Stimulated activated CD4-positive, alpha-beta T cell treated with anti-CD3 and anti-CD28 coated beads, Interleukin-4, amount 100 ng/mL, for 48 hours (primary cell): ENCODE measurements at regions not wholly inside any gene's neighbourhood (a gene's known extent, or its start where the extent isn't known, plus 50 kb on each side); places are given as distances from the start of the nearest gene placed in this dataset.

Experiments used
- DNase-seq, 2 donors: peaks; one replicate each; pipeline ENCODE4 v3.0.0-alpha.2; 2020; ENCODE audit warnings: low read depth in 2 of 2

DNA sequence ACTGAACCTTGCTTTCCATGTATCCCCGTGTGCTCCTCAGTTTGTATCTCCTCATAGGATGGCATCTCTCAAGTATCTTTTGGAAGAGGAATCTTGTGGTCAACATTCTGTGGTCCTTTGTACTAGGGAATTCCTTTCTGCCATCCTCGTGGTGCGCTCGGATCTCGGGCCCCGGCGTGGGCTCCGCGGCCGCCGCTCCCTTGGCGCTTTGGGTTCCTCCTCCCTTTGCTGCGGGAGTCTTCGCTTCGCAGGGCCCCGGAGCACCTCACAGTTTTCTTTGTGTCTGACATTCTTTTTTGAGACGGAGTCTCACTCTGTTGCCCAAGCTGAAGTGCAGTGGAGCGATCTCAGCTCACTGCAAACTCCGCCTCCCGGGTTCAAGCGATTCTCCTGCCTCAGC is 264.7 kb downstream of the IRS2 start:
- DNase-seq: no peak

DNA sequence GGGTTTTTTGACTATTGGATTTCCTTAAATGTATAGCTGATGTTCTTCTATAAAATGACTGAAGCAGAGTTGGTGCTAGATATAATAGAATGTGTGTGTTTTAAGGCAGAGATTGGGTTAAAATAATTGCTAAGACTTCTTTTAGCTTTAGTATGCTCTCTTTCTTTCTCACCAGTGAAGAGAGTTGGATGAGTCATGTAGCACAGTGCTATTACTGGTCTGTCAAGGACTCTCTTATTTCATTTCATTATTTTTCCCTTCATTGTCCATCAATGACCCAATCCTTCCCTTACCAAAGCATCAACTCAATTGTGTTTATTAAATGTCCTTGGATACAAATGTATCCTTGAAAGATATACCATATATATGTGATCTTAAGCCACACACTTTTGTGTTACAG is 268.9 kb downstream of the IRS2 start:
- DNase-seq: no peak

DNA sequence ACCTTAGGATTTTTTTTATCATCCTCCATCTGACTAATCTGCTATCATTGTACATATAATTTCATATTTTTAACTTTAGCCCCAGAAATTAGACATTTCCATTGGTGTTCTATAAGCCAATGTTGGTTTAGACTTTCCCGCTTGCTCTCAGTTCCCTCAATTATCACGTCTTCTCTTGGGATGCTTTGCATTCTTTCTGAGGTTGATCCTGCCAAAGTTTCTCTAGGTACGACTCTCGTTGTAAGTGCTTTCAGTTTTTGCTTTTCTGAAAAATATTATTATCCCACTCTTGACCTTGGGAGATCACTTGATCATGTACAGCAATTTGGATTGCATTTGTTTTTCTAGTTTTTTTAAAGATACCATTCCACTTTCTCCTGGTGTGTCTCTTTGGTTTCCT is 270.2 kb downstream of the IRS2 start:
- no peak for DNase-seq

DNA sequence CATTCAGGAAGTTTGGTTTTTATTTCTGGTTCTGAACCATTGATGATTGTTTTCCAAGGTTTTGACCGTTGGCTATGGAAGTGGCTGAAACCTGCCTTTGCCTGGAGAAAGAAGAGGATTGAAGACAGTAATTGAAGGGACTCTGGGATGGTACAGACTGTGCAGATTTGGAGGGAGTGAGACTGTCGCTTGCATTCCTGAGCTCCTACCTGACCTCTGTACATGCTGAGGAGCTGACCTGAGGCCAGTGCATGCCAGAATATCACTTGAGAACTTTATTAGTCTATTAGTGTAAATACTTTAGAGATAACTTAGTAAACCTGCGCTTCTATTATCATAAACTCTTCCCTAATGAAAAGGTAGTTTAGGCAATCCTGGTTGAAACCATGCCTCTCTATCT is 276.4 kb downstream of the IRS2 start:
- DNase-seq: no peak

DNA sequence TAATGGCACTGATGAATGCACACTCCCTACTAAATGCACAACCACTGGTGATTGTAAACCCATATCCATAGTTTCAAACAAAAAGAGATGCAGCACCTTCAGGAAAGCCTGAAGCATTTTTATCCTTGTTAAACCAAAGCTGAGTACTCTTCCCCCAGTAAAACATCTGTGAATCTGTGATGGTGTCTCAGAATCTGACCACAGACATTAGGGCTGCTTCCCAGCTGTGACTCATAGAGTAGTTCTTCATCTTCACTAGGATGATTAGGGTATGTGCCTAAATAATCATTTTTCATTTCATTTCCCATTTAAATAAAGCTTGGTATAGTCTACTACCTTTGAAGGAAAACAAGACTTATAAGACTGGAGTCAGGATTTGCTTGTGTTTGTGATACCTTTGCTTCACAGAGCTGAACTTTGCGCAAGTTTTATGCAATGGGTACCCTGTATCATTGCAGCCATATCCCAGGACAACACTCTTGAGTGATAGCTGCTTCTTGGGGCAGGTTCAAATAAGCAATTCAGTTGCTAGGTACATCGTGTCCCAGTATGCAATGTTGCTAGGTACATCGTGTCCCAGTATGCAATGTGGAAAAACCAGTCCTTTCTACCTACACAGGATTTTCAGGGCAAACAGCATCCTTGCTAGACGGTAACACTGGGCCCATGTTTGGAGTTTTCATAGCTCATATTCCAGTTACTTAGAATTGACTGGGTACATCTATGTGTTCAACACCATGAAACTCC is 277.1 kb downstream of the IRS2 start:
- DNase-seq: no peak

DNA sequence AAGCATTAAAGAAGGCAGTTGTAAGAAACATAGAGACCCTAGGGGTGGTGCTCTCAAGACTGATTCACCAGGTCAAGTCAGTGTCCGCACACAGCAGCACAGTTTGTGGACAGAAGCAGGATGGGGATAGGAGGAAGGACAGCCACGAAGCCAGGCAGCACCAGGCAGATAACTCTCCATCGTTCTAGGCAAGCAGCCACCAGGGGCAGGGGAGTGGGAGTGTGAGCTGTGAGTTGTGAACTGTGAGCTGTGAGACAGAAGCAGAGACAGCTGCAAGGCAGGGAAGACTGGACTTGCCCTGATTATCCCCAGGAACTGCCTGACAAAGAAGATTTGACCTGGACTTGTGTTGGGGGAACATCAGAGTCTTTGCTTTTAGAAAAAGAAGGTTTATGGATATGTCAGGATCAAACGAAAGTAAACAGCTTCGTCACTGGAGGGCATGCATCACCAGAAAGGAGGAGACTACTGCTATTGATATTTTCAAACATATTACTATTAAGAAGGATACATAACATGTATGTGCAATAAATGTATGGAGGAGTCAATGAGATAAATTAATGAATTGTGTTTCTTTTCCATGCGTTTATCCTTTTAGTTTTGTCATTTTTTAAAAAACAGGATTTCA is 286.1 kb downstream of the IRS2 start:
- DNase-seq: no peak

DNA sequence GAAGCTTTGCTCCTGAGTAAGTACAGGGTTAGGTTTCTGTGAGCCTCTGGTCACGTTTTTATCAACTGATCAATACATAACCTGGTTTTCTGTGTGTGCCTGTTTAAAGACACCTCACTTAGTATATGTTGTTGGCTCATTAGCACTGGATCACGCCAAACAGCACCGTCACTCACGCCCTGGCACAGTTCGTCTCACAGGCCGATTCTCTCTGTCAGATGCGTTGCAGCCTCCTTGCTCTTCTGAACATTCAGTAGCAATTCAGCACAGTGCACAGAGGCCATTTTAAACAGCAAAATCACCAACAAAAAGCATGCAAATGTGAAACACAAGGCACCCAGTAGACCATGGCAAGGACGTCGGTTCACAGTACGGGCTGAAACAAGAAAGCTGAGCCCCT is 288.5 kb downstream of the IRS2 start:
- no peak for DNase-seq

DNA sequence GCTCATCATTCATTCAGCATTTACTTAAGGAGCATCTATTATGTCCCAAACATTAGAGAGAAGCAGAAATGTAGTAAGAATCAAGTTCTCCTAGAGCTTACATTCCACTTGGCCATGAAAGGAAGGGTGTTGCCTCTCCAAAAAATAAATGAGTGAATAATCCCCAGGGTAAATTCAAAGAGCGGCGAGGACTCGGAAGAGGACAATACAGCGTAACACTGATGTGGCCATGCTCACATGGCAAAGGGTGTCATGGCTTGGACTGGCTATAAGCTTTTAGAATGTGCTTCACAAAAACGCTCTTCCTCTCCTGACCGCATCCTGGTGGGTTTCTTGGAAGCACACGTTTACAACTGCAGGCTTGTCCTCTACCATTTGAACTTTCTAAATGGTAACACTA is 290.2 kb downstream of the IRS2 start:
- no peak for DNase-seq

DNA sequence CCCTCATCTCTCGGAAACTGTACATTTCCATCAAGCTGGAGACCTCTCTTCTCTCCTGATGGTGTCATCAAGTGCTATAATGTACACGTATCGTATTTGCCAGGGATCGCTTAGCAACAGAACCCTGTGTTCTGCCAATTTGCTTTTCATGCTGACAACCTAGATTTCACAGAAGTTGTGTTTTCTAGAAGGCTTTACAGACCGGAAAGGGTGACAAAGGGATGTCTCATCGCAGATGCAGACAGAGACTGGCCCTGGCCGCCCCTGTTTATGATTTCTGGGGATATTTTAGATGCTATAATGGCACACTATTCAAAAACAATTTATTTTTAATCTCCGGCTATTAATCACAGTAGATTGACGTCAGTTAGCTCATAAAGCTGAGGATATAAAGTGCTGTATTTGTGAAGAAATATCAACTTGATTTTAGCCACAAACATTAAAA is 291.4 kb downstream of the IRS2 start:
- no peak for DNase-seq

DNA sequence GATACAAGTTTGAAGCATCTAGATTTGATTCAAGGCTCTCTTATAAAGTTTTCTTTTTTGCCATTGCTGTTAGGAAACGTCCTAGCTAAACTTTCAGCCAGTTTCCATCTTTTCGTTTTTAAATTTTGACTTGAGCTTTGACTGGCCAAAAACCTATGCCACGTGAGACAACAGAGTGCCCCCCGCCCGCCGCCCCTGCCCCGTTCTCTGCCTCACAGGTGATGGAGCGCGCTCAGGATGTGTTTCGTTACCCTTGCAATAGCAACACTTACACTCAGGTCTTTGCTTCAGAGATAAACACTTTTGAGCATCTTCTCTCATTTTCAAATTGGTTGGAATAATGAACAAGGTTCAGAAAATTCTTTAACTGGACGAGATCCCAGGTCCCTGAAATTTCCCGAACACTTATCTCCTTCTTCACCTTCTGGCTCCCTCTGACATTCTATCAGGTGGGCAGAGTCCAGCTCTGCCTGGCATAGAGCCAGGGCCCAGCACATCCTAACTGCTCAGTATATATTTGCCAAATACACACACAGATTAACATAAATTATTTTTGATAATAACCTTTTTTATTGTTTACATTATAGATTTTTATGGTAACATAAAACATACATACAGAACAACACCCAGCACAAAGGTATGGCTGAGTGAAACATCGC is 301.1 kb downstream of the IRS2 start:
- DNase-seq: no peak

DNA sequence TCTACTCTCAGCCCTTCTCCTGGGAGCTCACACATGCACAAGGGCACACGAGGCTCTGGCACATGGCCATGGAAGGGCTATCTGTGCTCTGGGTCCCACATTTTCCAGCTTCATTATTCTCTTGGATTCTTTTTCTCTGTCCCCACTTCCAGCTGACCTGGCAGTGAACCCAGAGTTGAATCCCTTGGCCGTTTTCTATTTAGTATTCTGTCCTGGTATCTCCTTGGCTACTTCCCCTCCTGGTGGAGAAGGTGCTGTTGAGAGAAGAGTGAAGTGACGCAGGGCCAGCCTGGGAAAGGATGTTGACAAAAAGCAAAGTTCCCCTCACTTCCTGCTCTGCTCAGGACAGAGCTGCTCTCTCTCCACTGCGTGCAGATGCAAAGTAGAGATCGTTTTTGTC is 303.1 kb downstream of the IRS2 start:
- no peak for DNase-seq

DNA sequence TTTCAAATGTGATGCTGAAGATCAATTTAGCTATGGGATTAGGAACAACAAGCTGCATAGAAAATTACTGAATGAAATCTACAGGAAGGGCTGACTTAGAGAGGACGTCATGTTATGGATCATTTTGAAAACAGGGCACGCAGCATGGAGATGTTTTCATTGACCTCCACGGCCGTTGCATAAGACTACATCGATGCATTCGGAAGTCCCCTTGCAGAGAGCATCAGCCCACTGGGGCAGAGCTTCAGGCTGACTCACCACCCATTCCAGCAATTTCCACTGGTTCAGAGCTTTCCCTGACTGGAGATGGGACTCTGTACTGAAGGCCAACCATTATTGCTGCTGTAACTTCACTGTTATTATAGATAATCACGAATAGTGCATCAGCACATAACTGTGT is 305.3 kb downstream of the IRS2 start:
- no peak for DNase-seq

DNA sequence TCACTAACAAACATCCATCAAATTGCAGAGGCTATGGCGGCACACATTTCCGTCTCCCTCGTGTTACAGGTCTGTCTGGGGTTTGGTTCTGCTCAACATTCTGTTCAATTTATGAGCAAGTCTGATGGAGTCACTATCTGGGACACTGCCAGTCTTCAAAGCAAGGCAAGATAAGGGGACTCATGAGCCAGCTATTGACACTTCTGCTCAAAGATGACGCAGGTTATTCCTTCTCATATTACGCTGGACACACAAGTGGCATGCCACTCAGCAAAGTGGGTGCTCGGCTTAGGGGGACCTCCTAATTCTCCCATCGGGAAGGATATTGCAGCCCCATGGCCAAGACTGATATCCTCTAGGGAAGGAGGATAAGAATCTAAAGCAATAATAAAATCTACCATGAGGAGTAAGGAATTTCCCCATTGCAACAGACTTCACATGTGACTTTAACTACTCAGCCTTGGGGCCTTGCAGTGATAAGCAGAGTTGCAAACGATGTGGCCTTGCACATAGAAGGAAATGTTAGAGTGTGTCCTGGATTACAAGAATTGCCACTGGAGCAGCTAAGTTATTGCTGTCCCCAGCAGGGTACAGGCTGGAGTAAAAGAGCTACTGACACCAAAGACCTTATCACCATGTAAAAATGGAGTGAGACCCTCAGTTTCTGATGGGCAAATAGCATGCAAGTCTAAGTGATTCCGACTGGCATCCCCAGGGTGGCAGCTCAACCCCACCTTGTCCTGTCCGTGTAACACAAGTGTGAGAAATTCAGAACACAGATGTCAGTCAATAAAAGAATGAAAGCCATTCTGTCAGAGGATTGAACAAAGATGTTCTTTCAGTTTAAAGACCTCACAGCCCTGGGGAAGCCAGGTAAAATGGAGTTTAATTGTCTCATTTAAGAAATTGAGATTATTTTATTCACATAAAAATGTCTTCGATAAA is 306.1 kb downstream of the IRS2 start:
- no peak for DNase-seq

DNA sequence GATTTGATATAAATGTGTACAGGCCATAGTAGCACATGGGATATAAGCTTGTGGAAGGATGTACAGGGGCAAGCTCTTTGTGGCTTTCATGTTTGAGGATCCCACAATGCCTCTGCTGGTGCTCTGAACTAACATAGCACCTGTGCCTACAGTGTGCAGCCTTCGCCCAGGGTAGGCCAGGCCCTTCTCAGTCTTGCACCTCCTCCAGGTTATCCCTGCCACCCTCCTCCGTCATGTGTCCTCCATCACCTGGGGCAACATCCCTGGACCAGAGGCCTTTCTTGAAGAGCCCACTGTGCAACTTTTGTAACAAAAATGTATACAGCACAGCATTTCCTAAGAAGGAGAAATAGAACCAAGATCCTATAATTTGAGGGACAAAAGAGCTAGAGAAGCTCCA is 306.8 kb downstream of the IRS2 start:
- no peak for DNase-seq

DNA sequence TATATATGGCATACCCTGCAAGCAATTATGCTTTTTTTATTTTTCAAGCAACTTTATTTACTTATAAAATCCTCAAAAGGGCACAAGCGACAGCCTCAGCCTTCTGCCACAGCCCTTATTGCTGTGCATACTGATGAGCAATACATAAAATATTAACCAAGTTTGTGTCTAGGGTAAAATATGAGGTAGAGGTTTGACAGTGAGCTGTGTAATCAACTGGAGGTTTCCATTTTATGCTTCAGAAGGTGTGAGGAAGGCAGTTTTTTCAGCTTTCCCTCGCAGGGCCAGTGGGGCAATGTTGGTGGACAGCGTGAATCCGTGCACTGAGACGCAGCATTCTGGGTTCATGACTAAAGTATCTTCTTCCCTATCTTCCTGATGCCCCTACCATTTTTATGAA is 310.4 kb downstream of the IRS2 start:
- DNase-seq: no peak

DNA sequence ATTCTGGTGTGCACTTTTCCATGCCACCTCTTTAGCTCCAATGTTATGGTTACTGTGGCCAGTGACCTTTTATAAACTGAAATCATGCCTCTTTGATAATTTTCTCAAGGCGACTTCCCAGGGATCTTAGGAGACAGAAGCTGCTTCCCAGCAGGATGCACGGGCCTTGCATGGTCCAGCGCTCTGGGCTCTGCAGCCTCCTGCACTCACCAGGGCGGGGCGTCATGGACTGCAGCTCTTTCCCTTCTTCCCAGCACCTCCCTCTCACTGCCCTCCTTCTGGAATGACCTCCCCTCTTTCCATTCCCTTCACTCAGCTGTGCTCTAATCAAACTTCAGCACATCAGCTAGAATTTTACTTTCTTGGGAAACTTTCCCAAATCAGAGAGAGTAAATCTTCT is 318.3 kb downstream of the IRS2 start:
- no peak for DNase-seq

DNA sequence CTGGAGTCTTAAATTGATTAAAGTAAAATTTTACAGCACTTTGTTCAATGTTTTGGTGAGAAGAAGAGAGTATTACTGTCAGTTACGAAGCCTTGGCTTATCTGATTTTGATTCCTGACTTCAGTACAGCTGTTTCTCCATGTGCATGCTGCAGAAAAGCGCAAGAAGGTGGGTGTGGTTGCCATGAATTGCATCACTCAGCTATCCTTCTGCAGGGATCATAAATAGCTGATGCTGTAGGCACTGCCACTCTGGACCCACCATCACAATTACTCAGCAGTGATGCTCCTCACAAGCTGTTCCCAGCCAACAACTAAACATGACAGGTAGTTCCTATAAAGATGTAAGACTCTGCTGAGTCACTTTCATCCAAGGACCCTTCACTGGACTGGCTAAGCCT is 321.2 kb downstream of the IRS2 start:
- no peak for DNase-seq

DNA sequence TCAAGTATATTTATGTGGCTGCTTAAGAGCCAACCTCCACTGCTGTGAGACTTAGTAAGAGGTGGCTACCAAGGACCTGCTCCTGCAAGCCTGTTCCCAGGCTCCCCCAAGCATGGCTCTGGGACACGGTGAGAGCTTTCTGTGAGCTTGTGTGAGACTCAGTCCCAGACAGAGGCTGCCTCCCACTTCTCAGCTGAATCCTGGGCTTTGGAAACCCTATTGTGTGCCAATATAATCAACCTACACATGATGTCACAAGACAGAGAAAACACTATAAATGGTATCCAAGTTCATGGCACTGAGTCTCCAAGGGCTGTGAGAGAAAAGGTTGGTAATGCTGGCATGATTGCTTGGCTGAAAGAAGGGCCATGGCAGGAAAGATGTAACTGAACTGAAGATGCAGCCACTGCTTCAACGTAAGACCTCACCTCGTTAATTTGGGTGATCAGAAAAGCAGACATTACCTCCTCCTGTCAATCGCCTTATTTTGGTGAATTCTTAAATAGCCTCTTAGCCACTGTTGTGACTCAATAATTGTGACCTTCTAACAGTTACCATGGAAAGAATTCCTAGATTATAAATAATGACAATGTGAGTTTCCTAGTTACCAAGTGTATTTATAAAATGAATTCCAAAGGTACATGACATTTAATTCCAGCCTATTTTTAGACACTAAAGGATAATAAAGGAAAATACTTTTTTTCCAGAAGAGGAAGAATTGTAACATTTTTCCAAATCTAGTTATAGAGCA is 332.0 kb downstream of the IRS2 start:
- DNase-seq: no peak

DNA sequence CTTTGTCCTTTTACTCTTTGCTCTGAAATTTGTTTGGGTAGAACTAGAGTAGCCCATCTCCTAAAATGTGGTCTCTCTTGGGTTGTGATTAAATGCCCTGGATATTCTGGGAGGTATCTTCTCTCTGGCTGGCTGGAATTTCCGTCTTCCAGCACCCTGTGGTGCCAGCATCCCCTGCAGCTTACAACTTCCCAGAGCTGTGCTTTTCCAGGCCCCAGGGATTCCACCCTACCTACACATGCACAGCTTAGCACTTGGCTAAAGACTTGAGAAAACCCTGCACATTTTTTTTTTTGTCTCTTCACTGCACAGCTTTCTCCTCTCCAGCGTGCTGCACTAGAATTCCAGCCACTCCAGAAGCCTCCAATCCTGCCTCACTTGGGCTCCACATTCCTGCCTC is 334.7 kb downstream of the IRS2 start:
- DNase-seq: no peak

DNA sequence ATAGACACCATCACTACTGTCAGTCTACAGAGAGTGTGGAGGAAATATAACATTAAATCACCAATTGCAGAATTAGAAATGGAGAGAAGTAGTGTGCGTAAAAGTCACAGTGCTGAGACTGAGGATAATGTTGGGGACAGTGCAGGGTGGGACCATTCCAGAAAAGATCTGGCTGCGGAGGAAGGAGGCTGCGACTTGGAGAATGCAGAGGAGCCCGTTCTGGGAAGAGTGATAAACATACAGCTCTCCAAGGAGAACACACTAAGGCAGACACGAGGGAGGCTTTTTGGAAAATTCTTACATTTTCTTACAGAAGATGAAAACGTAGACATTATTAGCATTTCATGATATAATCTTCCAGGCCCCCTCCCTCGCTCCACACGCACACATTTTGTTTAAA is 337.8 kb downstream of the IRS2 start:
- no peak for DNase-seq

DNA sequence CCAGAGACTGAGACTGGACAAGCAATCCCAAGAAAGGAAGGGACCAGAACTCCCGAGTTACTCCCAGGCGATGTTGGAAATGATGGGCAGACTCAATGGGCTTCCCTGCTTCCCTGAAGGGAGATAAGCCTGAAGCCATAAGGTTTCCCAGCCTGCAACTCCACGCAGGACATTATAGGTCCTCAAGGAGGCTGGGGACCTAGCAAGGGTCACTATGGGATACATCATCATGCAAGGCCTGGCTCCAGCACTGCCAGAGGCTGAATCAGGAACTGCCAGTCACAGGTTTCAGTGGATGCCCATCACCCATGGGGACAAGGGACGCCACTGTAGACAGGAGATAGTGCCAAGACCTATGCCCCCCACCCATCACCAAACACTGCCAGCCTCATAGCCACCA is 338.7 kb downstream of the IRS2 start:
- DNase-seq: no peak
